ENCODE measurements at regions not wholly inside any gene's neighbourhood (a gene's known extent, or its start where the extent isn't known, plus 50 kb on each side); places are given as distances from the start of the nearest gene placed in this dataset.

DNA sequence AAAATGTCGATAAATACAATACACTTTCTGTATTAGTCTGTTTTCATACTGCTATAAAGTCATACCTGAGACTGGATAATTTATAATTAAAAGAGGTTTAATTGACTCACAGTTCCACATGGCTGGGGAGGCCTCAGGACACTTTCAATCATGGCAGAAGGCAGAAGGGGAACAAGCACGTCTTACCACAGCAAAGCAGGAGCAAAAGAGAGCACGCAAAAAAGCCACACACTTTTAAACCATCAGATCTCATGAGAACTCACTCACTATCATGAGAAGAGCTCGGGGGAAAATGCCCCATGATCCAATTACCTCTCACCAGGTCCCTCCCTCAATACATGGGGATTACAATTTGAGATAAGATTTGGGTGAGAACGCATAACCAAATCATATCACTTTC is 256.7 kb downstream of the ANAPC1 start:
- Histone ChIP-seq H3K27ac (ENCODE audit: low read depth in 1 of 2, low read length in 1 of 2) (no peak overlapping the region), H3K9me3 (ENCODE audit: control insufficient read depth in 4 of 4, insufficient read depth in 3 of 4, low read length in 3 of 4) (peaks cover 0 to 9% (median 1%) of the 10 kb centered on the region in 4 donors), H3K4me1 (ENCODE audit: control insufficient read depth in 5 of 5, insufficient read depth in 5 of 5, low read length in 5 of 5) (peaks cover 0 to 4% (median 0%) of the 10 kb centered on the region in 5 donors), H3K9ac (ENCODE audit: insufficient read depth in 1 of 2, low read length in 2 of 2) (no peak overlapping the region), H3K27me3 (ENCODE audit: control insufficient read depth in 3 of 3, insufficient read depth in 3 of 3, low read length in 2 of 3) (no peaks in the 10 kb centered on the region), H3K36me3 (ENCODE audit: control insufficient read depth in 4 of 4, insufficient read depth in 4 of 4, low read length in 4 of 4) (no peaks in the 10 kb centered on the region), H3K4me3 (no peak overlapping the region)
- no peak for ATAC-seq (ENCODE audit: insufficient read depth, low FRiP score)
- WGBS, 2 donors = 81% methylated on average over 5 of the region's 5 CpGs
- DNase-seq = no peak
- TF ChIP-seq, protein P1, sequence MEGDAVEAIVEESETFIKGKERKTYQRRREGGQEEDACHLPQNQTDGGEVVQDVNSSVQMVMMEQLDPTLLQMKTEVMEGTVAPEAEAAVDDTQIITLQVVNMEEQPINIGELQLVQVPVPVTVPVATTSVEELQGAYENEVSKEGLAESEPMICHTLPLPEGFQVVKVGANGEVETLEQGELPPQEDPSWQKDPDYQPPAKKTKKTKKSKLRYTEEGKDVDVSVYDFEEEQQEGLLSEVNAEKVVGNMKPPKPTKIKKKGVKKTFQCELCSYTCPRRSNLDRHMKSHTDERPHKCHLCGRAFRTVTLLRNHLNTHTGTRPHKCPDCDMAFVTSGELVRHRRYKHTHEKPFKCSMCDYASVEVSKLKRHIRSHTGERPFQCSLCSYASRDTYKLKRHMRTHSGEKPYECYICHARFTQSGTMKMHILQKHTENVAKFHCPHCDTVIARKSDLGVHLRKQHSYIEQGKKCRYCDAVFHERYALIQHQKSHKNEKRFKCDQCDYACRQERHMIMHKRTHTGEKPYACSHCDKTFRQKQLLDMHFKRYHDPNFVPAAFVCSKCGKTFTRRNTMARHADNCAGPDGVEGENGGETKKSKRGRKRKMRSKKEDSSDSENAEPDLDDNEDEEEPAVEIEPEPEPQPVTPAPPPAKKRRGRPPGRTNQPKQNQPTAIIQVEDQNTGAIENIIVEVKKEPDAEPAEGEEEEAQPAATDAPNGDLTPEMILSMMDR (IDR thresholded peaks at IDR 0.05; ENCODE audit: control extremely low read depth, extremely low read depth) = no peak

DNA sequence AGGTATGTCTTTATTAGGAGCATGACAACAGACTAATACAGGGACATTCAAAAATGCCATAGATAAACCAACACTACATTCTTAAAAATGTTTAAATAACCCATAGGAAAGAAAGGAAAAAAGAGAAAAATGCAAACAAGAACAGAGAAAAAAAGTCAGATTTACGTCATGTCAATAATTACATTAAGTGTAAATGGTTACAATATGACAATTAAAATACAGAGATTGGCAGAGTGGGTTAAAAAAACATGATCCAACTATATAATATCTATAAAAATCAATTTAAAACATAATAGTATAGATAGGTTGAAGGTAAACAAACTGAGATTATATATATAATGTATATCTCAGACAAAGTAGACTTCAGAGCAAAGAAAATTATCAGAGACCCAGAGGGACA is 255.8 kb downstream of the ANAPC1 start:
- no peak for DNase-seq
- H3K4me1 ChIP-seq (ENCODE audit: control insufficient read depth in 5 of 5, insufficient read depth in 5 of 5, low read length in 5 of 5) = peaks cover 0 to 4% (median 0%) of the 10 kb centered on the region in 5 donors
- H3K9ac ChIP-seq (ENCODE audit: insufficient read depth in 1 of 2, low read length in 2 of 2) = no peak overlapping the region
- no peak for ATAC-seq (ENCODE audit: insufficient read depth, low FRiP score)
- no peak overlapping the region for H3K4me3 ChIP-seq
- H3K36me3 ChIP-seq (ENCODE audit: control insufficient read depth in 4 of 4, insufficient read depth in 4 of 4, low read length in 4 of 4) = no peaks in the 10 kb centered on the region
- no peaks in the 10 kb centered on the region for H3K27me3 ChIP-seq (ENCODE audit: control insufficient read depth in 3 of 3, insufficient read depth in 3 of 3, low read length in 2 of 3)
- WGBS, 2 donors = 93 to 94% methylated on average over 1 of the region's 1 CpG
- H3K27ac ChIP-seq (ENCODE audit: low read depth in 1 of 2, low read length in 1 of 2) = no peak overlapping the region
- H3K9me3 ChIP-seq (ENCODE audit: control insufficient read depth in 4 of 4, insufficient read depth in 3 of 4, low read length in 3 of 4) = peaks cover 0 to 9% (median 1%) of the 10 kb centered on the region in 4 donors
- TF ChIP-seq, protein P1 (IDR thresholded peaks at IDR 0.05; ENCODE audit: control extremely low read depth, extremely low read depth) = no peak

GRCh38 chr2:111629983-111630382 is 254.0 kb downstream of the ANAPC1 start:
- peaks cover 0 to 9% (median 1%) of the 10 kb centered on the region in 4 donors for H3K9me3 ChIP-seq (ENCODE audit: control insufficient read depth in 4 of 4, insufficient read depth in 3 of 4, low read length in 3 of 4)
- no peak for ATAC-seq (ENCODE audit: insufficient read depth, low FRiP score)
- H3K9ac ChIP-seq (ENCODE audit: insufficient read depth in 1 of 2, low read length in 2 of 2) = no peak overlapping the region
- no peaks in the 10 kb centered on the region for H3K36me3 ChIP-seq (ENCODE audit: control insufficient read depth in 4 of 4, insufficient read depth in 4 of 4, low read length in 4 of 4)
- H3K4me3 ChIP-seq = no peak overlapping the region
- 97% methylated on average over 2 of the region's 2 CpGs for WGBS, 2 donors
- TF ChIP-seq, protein P1 (IDR thresholded peaks at IDR 0.05; ENCODE audit: control extremely low read depth, extremely low read depth) = no peak
- no peak for DNase-seq
- no peaks in the 10 kb centered on the region for H3K27me3 ChIP-seq (ENCODE audit: control insufficient read depth in 3 of 3, insufficient read depth in 3 of 3, low read length in 2 of 3)
- H3K27ac ChIP-seq (ENCODE audit: low read depth in 1 of 2, low read length in 1 of 2) = no peak overlapping the region
- H3K4me1 ChIP-seq (ENCODE audit: control insufficient read depth in 5 of 5, insufficient read depth in 5 of 5, low read length in 5 of 5) = peaks cover 0 to 3% (median 0%) of the 10 kb centered on the region in 5 donors

- H3K4me1 ChIP-seq (ENCODE audit: control insufficient read depth in 5 of 5, insufficient read depth in 5 of 5, low read length in 5 of 5) = no peaks in the 10 kb centered on the region
- 35 to 63% methylated on average over 4 of the region's 4 CpGs for WGBS, 2 donors
- TF ChIP-seq, protein P1 (IDR thresholded peaks at IDR 0.05; ENCODE audit: control extremely low read depth, extremely low read depth) = no peak
- H3K9me3 ChIP-seq (ENCODE audit: control insufficient read depth in 4 of 4, insufficient read depth in 3 of 4, low read length in 3 of 4) = peaks cover 0 to 5% (median 1%) of the 10 kb centered on the region in 4 donors
- H3K9ac ChIP-seq (ENCODE audit: insufficient read depth in 1 of 2, low read length in 2 of 2) = no peak overlapping the region
- H3K4me3 ChIP-seq = no peak overlapping the region
- H3K27ac ChIP-seq (ENCODE audit: low read depth in 1 of 2, low read length in 1 of 2) = no peak overlapping the region
- ATAC-seq (ENCODE audit: insufficient read depth, low FRiP score) (no peak), DNase-seq (no peak)
- H3K27me3 ChIP-seq (ENCODE audit: control insufficient read depth in 3 of 3, insufficient read depth in 3 of 3, low read length in 2 of 3) = no peaks in the 10 kb centered on the region
- no peaks in the 10 kb centered on the region for H3K36me3 ChIP-seq (ENCODE audit: control insufficient read depth in 4 of 4, insufficient read depth in 4 of 4, low read length in 4 of 4)
Measured at GRCh38 chr2:111632661-111633060, 251.3 kb downstream of the ANAPC1 start.

Measured in lung (tissue), 11 donors.